HG03469 (cell line): ENCODE measurements at regions not wholly inside any gene's neighbourhood (a gene's known extent, or its start where the extent isn't known, plus 50 kb on each side); places are given as distances from the start of the nearest gene placed in this dataset.
"Not testable (repeated sequence)": the region's sequence is repeated elsewhere in the genome, so short reads cannot be mapped to it uniquely, and the experiment has no call there.

Source experiments
- ATAC-seq: cut with Tn5 transposase; IDR thresholded peaks from one replicate; pipeline ENCODE4 v1.9.1; 2021; ENCODE audit warnings: mild to moderate bottlenecking, moderate library complexity, moderate number of reproducible peaks; ENCODE audit not compliant: unreplicated experiment

DNA sequence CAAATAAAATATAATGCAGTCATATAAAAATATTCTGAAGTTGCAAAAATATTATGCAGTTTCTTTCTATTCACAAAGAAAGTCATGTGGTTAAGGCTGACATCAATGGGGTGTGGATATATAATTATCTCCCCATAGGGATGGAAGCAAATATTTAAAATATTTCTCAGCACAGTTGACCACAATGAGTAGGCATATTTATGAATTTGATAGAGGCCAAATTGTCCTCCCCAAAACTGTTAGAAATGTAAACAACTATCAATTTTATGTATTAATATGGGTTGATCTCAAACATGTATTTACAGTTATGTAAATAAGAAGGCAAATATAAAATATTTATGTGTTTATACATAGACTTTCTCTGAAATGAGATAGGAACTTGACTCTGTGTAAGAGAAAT, 246.0 kb upstream of the CBLB start:
- no peak for ATAC-seq

DNA sequence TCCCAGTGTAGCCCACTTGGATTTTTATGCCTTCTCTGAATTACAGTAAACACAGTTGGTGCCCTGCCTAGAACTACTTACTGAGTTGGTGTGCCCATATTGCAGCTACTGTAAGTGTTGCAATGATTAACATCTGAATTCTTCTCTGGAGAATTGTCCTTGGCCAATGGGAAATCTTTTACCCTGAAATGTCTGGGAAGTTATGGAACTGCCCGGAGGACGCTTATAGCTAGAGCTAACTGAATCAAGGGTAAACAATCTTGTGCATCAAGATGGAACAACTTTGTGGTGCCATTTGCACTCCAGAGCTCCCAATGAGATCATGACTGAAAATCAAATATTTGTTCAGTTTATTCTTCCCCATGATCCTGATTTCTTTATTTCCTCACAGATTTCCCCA, 246.7 kb upstream of the CBLB start:
- no peak for ATAC-seq

DNA sequence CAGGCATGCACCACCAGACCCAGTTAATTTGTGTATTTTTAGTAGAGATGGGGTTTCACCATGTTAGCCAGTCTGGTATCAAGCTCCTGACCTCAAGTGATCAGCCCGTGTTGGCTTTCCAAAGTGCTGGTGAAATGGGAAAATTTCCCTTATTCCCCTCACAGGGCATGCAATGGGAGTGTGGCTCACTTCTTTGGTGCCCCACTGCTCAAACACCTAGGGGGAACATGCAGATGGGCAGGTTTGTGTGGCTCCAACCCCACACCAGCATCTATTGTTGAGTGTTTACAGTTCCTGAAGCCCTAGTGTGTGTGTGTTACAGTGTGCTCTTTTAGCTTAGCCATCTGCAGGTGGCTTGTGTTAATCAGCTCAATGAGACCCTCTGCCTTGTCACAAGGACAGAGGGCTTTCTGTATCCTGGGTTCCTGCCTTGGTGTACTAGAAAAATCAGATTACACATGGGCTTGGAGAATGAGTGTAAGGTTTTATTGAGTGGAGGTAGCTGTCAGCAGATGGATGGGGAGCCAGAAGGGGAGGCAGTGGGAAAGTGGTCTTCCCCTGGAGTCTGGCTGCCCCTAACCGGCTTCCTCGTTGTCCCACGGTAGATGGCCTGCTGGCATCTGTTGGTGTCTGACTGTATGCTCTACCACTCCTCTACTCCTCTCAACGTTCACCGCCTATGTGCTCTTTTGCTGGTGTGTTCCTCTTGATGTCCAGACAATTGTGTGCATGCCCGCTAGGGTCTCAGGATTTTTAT, 248.1 kb upstream of the CBLB start:
- no peak for ATAC-seq

DNA sequence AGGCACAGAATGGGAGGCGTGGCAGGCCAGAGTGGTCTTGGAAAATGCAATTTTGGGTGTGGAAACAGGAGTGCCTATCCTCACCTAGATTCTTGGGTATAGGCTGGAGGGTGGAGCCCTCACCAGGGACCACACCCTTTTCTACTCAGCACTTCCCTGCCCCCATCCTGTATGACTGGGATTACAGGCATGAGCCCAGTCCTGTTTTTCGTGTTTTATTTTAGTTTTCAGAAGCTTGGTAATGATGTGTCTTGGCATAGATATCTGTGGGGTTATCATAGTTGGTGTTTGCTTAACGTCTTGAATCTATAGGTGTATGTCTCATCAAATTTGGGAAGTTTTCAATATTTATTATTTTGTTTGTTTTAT, 248.7 kb upstream of the CBLB start:
- ATAC-seq = no peak

DNA sequence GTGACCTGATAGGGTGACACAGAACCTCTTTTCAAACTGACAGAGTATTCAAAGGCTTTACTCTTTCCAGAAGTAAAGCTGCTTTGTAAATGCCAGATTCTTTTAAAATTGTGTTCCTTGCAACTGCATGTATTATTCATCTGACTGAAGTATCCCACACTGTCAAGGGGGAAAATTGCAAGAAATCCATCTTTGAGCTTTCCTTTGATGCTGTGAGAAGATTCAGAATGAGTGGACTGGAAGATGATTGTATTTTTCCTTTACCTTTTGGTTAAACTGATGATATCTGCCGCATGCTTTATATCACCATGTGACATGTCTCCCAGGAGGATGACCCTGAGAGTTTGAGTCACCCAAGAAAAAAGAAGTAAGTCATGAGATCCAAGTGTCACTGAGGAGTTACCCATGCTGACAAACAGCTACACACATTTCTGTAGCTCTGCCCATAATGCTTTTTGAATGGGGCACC, 250.8 kb upstream of the CBLB start:
- ATAC-seq = no peak

DNA sequence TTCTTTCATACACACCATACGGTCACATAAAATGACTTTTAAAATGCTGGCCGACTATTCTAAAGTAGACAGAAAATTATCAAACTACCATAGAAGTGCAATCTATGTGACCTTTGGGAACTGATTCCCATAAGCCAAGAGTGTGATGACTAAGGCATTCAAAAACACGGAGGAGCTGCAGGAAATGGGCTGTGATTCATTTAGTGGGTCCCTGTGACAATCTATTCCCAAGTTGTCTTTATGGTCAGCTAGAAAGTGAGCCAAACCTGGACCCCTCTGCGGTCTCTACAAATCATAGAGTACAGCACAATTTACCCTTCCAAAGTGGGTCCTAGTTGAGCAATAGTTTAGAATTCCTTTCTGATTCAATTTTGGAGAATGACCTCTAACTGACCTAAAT, 251.5 kb upstream of the CBLB start:
- no peak for ATAC-seq

DNA sequence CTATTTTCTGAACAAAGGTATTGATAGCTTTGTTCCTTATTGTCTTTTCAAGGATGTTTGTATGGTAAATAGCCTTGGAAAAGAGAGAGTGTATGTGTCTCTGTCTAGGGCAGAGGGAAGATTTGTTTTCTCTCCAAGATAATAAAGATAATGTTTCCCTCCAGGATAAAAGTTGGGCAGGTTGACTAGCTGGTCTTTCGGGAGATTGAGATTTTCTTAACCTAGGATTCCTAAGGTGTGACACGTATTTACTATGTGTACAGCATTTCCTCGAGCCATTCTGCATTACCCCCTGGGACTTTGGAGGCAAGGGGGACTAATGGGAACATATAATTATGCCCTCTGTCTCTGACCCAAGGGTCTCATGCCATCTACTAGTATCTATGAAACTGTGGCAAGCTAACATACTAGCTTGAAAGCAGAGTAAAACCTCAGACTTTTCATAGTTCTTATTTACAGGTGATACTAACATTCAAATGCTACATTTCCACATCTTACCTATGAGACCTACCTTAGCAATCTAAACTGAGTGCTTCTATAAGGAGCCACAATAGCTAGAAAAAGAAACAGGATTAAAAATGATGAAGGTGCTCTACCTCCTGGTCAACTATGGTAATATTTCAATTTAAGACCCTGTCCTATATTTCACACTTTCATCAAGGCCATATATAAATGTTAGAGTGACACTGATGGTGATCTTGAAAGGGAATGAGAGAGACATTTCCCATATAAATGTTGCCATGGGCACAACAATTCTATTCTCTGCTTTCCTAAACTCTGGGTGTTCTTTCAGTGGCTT, 252.9 kb upstream of the CBLB start:
- ATAC-seq = no peak

DNA sequence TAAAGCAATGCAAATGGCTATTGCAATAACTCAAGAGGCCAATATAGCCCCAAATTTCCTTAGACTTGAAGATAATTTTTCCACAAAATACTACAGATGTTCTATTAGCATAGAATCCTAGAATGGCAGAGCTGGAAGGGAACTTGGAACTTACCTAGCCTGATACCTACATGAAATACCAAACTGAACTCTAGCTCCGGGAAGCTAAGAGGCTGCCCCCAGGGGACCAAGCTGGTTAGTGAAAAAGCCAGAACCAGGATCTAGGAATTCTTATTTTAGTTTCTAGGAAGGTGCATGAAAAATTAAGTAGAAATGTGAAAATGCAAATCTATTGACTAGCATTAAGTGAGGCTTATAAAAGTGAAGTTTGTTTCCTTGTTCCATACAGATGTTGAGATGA, 256.0 kb upstream of the CBLB start:
- ATAC-seq = no peak

DNA sequence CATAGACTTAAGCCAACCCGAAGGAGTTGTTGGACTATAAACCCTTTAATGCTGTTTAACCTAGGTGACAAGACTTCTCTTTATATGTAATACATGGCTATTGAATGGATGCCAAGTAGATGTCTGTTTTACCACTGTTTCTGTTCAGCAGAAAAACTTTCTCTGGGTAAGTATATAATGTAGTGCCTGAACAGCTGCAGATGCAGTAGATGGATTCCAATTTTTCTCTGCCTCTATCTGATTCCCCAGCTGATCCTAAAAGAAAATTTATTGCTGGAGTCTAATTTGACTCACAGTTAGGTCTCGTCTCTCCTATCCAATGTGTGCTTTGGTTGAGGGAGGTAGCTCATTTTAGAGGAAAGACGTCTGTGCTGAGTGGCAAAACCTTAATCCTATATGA, 256.5 kb upstream of the CBLB start:
- ATAC-seq = no peak

DNA sequence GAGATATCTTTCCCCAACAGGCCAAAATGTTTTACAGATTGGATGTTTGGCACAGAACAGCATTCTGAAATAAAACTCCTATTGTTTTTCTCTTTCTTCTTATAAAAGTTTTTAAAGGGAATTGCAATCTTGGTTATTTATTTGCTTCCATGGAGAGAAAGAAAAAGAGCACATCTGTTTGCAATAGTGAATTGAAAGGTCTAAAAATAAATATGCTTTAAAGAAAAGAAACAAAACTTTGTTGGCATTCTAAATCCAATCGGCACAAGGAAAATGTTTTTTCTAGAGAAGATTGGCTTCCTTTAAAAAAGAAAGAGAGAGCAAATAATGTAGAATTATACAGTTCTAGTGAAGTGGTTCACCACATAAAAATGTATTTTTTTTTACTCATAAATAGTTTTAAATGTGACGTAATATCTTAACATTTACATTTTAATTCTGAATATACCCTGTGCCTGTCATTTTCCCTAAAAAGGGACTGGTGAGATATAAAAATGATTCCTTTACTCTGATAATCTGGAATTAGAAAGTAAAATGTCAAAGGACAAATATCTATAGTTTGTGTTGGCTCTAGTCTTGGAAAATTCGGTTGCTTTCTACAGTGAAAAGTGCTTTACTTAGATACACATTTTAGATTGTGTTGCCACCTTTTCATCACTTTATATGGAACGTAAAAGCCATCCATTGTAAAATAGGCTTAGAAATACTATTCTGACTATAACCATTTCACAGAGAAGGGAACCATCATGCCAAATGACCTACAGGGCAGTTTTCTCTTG, 257.4 kb upstream of the CBLB start:
- ATAC-seq = no peak

DNA sequence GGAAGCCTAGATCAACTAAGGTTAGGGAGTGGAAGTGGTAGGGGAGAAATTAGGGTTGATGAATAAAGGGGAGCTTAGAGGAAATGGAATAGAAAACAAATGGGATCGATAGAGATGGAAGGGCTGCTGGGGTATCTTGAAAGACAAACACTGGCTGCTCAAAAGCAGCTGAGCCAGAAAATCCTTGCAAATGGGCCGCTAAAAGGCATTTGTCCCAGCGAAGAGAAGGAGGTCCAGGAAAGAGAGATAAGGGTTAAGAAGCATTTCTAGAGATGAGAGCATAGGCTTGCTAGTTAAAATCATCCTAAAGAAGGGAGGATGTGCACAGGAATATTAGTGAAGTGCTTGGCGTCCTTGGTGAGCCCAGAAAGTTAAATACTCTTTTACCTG, 258.0 kb upstream of the CBLB start:
- ATAC-seq = no peak

DNA sequence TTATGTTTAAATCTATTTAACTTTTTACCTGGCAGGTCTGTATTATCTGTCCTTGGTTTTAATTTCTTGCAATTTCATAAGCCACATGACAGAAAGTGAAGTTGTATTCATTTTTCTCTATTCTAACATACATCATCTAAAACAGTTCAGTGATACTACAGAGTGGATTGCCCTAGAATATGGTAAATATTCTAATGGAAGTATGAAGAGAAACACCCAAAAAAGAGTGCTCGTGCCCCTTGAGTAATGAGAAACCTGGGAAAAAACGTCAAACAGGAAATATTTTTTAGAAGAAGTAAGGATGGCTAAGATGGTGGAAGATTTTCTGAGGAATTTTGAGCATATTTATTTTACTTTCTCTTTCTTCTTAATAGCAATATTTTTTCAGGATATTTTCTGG, 261.1 kb upstream of the CBLB start:
- ATAC-seq = no peak

DNA sequence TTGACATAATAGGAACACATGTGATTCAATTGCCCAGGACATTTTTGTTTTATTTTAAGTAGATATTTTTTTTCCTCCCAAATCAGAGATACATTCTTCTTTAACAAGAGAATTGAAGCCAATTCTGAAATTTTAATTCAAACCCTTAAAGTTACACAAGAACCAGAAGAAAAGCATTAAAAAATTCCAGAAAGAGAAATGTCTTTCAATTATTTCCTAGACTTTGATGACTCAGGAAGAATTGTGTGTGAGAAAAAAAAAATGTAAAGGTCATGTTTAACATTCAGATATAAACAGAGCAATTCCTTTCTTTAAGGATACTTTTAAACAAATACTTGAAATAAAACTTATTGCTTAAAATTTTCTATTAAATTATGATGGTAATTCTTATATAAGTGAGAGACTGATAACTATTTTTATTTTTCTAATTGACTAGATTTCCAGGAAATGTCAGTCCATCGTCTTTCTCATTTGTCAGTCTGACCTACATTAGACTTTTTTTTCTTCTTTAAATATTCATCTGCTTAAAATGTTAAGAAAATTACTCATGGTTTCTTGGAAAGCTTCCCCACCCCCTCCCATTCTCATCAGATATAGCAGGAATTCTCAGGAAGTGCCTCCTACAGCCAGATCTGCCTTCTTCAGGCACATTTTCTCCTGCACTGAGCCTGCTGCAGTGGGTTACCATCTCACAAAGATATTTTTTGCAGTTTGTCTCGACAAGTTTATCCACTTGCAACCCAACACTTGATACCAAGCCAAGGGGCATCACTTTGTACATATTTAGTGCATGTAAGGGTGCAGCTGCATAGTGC, 261.8 kb upstream of the CBLB start:
- no peak for ATAC-seq

DNA sequence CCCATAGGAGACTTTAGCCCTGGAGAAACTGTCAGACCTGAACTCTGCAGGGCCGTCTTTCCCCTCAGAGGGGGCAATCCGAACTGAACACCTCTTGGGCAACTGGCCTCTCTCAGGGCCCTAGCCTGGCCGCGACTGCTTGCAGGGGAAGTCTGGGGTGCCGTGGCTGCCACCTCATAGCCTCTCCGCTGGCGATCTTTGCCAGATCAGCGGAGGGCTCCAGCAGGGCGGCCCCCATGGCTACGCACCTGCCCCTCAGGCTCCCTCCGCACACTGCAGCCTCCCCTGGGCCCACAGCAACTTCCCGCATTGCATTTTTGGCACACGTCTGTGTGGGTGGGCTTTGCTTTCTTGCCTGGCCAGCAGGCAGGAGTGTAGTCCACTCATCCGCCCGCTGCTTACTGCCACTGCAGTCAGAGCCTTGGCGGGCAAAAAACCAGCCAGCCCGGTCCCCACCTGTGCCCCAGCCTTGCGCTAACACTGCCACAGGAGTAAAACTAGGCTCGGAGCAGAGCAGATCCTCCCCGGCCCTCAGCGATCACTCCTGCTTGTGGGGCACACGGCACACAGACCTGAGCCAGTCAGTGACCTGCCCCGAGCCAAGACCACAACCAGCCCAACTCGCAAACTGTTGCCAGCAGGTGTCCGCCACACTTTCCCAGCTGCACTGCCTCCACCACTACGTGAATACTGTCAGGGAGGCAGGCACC, 266.8 kb upstream of the CBLB start:
- no peak for ATAC-seq

DNA sequence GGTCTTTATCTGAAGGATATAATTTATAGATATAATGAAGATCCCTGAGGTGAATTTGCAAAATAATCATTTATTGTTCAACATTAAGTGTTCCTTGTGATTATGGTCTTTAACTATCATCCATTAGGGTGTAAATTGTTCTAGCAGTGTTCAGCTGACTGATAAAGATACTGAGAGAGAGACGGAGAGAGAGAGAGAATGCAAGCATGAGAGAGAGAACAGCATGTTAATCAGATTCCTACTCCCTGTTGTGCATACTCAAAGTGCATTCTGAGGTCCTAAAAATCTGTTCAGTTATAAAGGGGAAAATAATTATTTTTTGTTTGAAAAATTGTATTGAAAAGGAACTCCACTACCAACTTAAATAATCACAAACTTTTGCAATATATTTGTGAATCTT, 271.0 kb upstream of the CBLB start:
- ATAC-seq = no peak

DNA sequence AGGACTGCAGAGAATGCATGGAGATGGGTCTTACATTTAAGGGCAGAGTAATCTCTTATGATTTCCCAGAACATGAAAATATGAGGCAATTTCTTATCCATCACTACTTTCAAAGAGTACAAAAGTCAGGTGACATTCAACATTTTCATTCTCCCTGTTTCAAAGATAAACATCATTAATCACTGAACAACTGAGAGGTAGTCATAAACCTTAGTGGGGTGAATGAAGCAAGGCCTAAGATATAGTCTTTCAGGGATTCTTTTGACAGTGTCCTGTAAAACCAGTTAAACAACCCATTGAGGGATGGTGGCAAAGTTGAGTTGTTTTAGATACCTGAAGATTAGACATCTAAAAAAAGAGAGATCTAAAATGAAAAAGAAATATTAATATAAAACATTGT, 271.6 kb upstream of the CBLB start:
- no peak for ATAC-seq

DNA sequence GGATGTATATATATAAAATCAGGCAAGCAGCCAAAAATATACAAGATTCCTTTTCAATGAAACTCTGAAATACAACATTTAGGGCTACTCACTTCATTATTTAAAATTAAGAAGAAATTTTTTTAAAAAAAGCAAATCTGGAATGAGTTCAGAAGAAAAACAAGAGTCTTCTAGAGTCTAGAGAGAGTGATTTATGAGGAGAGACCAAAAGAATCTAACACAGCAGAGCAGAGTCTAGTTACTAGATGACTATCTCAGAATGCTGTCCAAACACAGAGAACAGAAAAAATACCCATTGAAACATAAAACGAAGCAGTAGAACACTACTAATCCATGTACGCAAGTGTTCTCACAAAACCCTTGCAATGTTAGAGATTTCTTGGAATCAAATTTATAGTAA, 275.2 kb upstream of the CBLB start:
- ATAC-seq = no peak

DNA sequence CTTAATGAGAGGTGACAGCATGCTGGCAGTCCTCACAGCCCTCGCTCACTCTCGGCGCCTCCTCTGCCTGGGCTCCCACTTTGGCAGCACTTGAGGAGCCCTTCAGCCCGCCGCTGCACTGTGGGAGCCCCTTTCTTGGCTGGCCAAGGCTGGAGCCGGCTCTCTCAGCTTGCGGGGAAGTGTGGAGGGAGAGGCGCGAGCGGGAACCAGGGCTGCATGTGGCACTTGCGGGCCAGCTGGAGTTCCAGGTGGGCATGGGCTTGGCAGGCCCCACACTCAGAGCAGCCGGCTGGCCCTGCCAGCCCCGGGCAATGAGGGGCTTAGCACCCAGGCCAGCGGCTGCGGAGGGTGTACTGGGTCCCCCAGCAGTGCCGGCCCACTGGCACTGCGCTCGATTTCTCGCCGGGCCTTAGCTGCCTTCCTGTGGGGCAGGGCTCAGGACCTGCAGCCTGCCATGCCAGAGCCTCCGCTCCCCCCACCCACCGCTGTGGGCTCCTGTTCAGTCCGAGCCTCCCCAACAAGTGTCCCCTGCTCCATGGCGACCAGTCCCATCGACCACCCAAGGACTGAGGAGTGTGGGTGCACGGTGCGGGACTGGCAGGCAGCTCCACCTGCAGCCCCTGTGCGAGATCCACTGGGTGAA, 279.7 kb upstream of the CBLB start:
- ATAC-seq = not testable (repeated sequence)

DNA sequence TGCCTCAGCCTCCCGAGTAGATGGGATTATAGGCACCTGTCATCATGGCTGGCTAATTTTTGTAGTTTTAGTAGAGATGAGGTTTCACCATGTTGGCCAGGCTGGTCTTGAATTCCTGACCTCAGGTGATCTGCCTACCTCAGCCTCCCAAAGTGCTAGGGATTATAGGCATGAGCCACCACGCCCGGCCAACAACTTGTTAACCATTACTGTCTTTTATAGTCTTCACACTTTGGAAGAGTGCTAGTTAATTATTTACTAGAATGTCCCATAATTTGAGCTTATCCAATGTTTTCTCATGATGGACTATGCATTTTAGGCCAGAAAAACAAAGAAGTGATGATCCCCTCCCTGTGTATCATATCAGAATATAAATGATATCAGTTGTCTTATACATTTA, 288.6 kb upstream of the CBLB start:
- no peak for ATAC-seq

DNA sequence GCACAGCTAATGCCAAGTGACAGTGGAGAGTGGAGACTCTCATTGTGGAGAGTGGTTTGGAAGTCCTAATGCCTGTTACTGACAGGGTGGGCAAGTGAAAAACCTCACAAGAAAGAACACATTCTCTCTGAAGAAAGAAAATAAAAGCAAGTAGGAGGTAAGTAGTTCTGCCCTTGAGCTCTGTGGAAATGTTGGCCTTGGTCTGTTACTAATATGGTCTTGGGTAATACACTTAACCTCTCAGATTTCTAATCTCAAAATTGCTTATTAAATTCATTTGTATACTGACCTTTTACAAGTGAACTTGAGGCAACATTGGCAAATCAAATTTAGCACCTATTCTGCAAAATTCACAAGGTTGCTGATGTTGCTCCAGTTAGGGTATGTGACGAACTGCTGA, 291.6 kb upstream of the CBLB start:
- no peak for ATAC-seq
